ENCODE measurements at regions not wholly inside any gene's neighbourhood (a gene's known extent, or its start where the extent isn't known, plus 50 kb on each side); places are given as distances from the start of the nearest gene placed in this dataset.

DNA sequence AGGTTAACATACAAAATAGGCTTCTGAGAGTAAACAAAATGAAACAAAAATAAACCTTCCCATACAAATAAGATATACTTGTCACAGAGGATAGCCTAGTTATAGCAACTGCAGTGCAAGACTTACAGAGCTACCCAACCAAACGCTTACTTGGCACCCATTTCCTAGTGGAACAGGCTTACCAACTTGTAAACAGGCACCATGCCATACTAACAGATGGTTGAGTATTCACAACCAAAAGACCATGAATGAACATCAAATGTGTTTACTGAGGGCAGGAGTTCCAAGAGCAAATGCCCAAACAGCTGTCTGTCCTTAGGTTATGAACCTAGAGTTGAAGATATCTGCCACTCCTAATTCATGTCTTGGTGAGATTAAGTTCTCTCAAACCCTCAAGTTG, 2629.2 kb downstream of the PCDH7 start:
- ChIA-PET RAD21 (ENCODE audit: low non-redundant PET in 1 of 2, low total read pairs in 2 of 2, uncharacterized antibody in 2 of 2, unreplicated experiment in 2 of 2) (no interaction called here), CTCF (no interaction called here), POLR2A (no interaction called here)
- Histone ChIP-seq H3K9me2 (ENCODE audit: insufficient read depth) (no peaks in the 10 kb centered on the region), H3K4me2 (ENCODE audit: low read length) (no peak overlapping the region), H3K27me3 (ENCODE audit: insufficient read depth, low read length) (no peaks in the 10 kb centered on the region), H2AFZ (ENCODE audit: low read depth, low read length, poor library complexity, severe bottlenecking) (no peak overlapping the region), H3K27ac (ENCODE audit: low read depth, low read length) (no peak overlapping the region), H4K20me1 (ENCODE audit: insufficient read depth) (no peaks in the 10 kb centered on the region), H3K4me3 (replicated peaks in 1 of 2; ENCODE audit: low read depth in 1 of 2, low read length in 2 of 2) (no peak overlapping the region), H3K9ac (ENCODE audit: low read length) (no peak overlapping the region), H3K79me2 (ENCODE audit: insufficient read depth, low read length) (no peaks in the 10 kb centered on the region), H3K4me1 (ENCODE audit: control insufficient read depth in 1 of 2, insufficient read depth in 2 of 2, low read length in 2 of 2) (no peaks in the 10 kb centered on the region), H3K36me3 (ENCODE audit: control insufficient read depth in 1 of 2, insufficient read depth in 2 of 2, low read length in 2 of 2) (no peaks in the 10 kb centered on the region), H3K9me3 (ENCODE audit: control insufficient read depth in 1 of 2, insufficient read depth in 1 of 2, low read depth in 1 of 2, low read length in 2 of 2) (no peaks in the 10 kb centered on the region)
- intact Hi-C loops (cut with micrococcal nuclease), result no loop called here
- no TSS peak for BruUV-seq (replicated peaks)
- DNase-seq (ENCODE audit: low read depth, low spot score) (no peak), ATAC-seq (no peak)
- TF ChIP-seq, protein P1, sequence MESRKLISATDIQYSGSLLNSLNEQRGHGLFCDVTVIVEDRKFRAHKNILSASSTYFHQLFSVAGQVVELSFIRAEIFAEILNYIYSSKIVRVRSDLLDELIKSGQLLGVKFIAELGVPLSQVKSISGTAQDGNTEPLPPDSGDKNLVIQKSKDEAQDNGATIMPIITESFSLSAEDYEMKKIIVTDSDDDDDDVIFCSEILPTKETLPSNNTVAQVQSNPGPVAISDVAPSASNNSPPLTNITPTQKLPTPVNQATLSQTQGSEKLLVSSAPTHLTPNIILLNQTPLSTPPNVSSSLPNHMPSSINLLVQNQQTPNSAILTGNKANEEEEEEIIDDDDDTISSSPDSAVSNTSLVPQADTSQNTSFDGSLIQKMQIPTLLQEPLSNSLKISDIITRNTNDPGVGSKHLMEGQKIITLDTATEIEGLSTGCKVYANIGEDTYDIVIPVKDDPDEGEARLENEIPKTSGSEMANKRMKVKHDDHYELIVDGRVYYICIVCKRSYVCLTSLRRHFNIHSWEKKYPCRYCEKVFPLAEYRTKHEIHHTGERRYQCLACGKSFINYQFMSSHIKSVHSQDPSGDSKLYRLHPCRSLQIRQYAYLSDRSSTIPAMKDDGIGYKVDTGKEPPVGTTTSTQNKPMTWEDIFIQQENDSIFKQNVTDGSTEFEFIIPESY (IDR thresholded peaks at IDR 0.05; ENCODE audit: extremely low read depth, insufficient replicate concordance, low read length), result no peak
- no peak for TF ChIP-seq EGR1 (IDR thresholded peaks at IDR 0.05; ENCODE audit: low read depth)
- no peak for TF ChIP-seq SIN3A (IDR thresholded peaks at IDR 0.05; ENCODE audit: low read depth)
- TF ChIP-seq, protein P2, sequence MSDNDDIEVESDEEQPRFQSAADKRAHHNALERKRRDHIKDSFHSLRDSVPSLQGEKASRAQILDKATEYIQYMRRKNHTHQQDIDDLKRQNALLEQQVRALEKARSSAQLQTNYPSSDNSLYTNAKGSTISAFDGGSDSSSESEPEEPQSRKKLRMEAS (IDR thresholded peaks at IDR 0.05), result no peak
- TF ChIP-seq, protein P3, sequence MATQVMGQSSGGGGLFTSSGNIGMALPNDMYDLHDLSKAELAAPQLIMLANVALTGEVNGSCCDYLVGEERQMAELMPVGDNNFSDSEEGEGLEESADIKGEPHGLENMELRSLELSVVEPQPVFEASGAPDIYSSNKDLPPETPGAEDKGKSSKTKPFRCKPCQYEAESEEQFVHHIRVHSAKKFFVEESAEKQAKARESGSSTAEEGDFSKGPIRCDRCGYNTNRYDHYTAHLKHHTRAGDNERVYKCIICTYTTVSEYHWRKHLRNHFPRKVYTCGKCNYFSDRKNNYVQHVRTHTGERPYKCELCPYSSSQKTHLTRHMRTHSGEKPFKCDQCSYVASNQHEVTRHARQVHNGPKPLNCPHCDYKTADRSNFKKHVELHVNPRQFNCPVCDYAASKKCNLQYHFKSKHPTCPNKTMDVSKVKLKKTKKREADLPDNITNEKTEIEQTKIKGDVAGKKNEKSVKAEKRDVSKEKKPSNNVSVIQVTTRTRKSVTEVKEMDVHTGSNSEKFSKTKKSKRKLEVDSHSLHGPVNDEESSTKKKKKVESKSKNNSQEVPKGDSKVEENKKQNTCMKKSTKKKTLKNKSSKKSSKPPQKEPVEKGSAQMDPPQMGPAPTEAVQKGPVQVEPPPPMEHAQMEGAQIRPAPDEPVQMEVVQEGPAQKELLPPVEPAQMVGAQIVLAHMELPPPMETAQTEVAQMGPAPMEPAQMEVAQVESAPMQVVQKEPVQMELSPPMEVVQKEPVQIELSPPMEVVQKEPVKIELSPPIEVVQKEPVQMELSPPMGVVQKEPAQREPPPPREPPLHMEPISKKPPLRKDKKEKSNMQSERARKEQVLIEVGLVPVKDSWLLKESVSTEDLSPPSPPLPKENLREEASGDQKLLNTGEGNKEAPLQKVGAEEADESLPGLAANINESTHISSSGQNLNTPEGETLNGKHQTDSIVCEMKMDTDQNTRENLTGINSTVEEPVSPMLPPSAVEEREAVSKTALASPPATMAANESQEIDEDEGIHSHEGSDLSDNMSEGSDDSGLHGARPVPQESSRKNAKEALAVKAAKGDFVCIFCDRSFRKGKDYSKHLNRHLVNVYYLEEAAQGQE (IDR thresholded peaks at IDR 0.05; ENCODE audit: low read depth), result no peak
- TF ChIP-seq, protein P4, sequence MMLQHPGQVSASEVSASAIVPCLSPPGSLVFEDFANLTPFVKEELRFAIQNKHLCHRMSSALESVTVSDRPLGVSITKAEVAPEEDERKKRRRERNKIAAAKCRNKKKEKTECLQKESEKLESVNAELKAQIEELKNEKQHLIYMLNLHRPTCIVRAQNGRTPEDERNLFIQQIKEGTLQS (IDR thresholded peaks at IDR 0.05), result no peak

Data from HCT116 (cell line).